ENCODE measurements at regions not wholly inside any gene's neighbourhood (a gene's known extent, or its start where the extent isn't known, plus 50 kb on each side); places are given as distances from the start of the nearest gene placed in this dataset.

DNA sequence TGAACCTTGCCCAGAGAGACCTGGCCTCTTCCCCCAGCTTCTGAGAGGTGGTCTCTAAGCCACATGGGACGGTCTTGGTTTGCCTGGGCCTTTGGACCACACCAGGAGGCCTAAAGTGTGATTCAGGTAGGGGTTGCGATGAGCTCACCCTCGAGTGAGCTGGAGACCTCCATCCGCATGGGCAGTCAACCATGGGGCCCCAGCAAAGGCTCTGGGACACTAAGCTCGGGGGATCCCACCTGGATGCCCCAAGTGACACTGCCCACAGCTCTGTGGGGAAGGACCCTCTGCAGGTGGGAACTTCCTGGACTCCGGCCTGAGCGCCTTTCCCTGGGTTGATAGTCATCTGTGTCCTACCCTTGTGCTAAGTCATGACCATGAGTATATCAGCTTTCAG lies 57.1 kb upstream of the FAM20C start:
- no peak overlapping the region for H3K9ac ChIP-seq (ENCODE audit: low read depth in 1 of 2, low read length in 2 of 2)
- no peak overlapping the region for H3K27ac ChIP-seq (ENCODE audit: low read depth in 2 of 2, low read length in 2 of 2)
- H3K36me3 ChIP-seq (ENCODE audit: control insufficient read depth in 2 of 2, insufficient read depth in 2 of 2, low read length in 2 of 2): no peaks in the 10 kb centered on the region
- H3K9me3 ChIP-seq (ENCODE audit: control insufficient read depth in 2 of 2, low read length in 2 of 2): no peaks in the 10 kb centered on the region
- no peak overlapping the region for H3K4me3 ChIP-seq (ENCODE audit: low read length in 2 of 2)
- peaks cover 0 to 10% of the 10 kb centered on the region in 2 donors for H3K4me1 ChIP-seq (ENCODE audit: control insufficient read depth in 2 of 2, insufficient read depth in 2 of 2, low read length in 2 of 2)
- peaks cover 2 to 5% of the 10 kb centered on the region in 2 donors for H3K27me3 ChIP-seq (ENCODE audit: control insufficient read depth in 2 of 2, insufficient read depth in 2 of 2, low read length in 2 of 2)

GRCh38 chr7:135731-136645 lies 56.4 kb upstream of the FAM20C start:
- no peak overlapping the region for H3K27ac ChIP-seq (ENCODE audit: low read depth in 2 of 2, low read length in 2 of 2)
- H3K36me3 ChIP-seq (ENCODE audit: control insufficient read depth in 2 of 2, insufficient read depth in 2 of 2, low read length in 2 of 2): no peaks in the 10 kb centered on the region
- peaks cover 0 to 5% of the 10 kb centered on the region in 2 donors for H3K27me3 ChIP-seq (ENCODE audit: control insufficient read depth in 2 of 2, insufficient read depth in 2 of 2, low read length in 2 of 2)
- H3K9ac ChIP-seq (ENCODE audit: low read depth in 1 of 2, low read length in 2 of 2): no peak overlapping the region
- no peak overlapping the region for H3K4me3 ChIP-seq (ENCODE audit: low read length in 2 of 2)
- H3K9me3 ChIP-seq (ENCODE audit: control insufficient read depth in 2 of 2, low read length in 2 of 2): no peaks in the 10 kb centered on the region
- peaks cover 0 to 10% of the 10 kb centered on the region in 2 donors for H3K4me1 ChIP-seq (ENCODE audit: control insufficient read depth in 2 of 2, insufficient read depth in 2 of 2, low read length in 2 of 2)

- H3K4me1 ChIP-seq (ENCODE audit: control insufficient read depth in 2 of 2, insufficient read depth in 2 of 2, low read length in 2 of 2): peaks cover 4 to 6% of the 10 kb centered on the region in 2 donors
- no peak overlapping the region for H3K27ac ChIP-seq (ENCODE audit: low read depth in 2 of 2, low read length in 2 of 2)
- H3K9me3 ChIP-seq (ENCODE audit: control insufficient read depth in 2 of 2, low read length in 2 of 2): no peaks in the 10 kb centered on the region
- H3K27me3 ChIP-seq (ENCODE audit: control insufficient read depth in 2 of 2, insufficient read depth in 2 of 2, low read length in 2 of 2): peaks cover 0 to 5% of the 10 kb centered on the region in 2 donors
- H3K9ac ChIP-seq (ENCODE audit: low read depth in 1 of 2, low read length in 2 of 2): no peak overlapping the region
- no peak overlapping the region for H3K4me3 ChIP-seq (ENCODE audit: low read length in 2 of 2)
- no peaks in the 10 kb centered on the region for H3K36me3 ChIP-seq (ENCODE audit: control insufficient read depth in 2 of 2, insufficient read depth in 2 of 2, low read length in 2 of 2)
Observed at GRCh38 chr7:137094-137891, 55.1 kb upstream of the FAM20C start.

- Histone ChIP-seq H3K27me3 (ENCODE audit: control insufficient read depth in 2 of 2, insufficient read depth in 2 of 2, low read length in 2 of 2) (peaks cover 0 to 5% of the 10 kb centered on the region in 2 donors), H3K36me3 (ENCODE audit: control insufficient read depth in 2 of 2, insufficient read depth in 2 of 2, low read length in 2 of 2) (no peaks in the 10 kb centered on the region), H3K4me3 (ENCODE audit: low read length in 2 of 2) (no peak overlapping the region), H3K9ac (ENCODE audit: low read depth in 1 of 2, low read length in 2 of 2) (no peak overlapping the region), H3K27ac (ENCODE audit: low read depth in 2 of 2, low read length in 2 of 2) (no peak overlapping the region), H3K9me3 (ENCODE audit: control insufficient read depth in 2 of 2, low read length in 2 of 2) (no peaks in the 10 kb centered on the region), H3K4me1 (ENCODE audit: control insufficient read depth in 2 of 2, insufficient read depth in 2 of 2, low read length in 2 of 2) (peaks cover 8 to 14% of the 10 kb centered on the region in 2 donors)
Observed at GRCh38 chr7:139131-139530, 53.2 kb upstream of the FAM20C start.

DNA sequence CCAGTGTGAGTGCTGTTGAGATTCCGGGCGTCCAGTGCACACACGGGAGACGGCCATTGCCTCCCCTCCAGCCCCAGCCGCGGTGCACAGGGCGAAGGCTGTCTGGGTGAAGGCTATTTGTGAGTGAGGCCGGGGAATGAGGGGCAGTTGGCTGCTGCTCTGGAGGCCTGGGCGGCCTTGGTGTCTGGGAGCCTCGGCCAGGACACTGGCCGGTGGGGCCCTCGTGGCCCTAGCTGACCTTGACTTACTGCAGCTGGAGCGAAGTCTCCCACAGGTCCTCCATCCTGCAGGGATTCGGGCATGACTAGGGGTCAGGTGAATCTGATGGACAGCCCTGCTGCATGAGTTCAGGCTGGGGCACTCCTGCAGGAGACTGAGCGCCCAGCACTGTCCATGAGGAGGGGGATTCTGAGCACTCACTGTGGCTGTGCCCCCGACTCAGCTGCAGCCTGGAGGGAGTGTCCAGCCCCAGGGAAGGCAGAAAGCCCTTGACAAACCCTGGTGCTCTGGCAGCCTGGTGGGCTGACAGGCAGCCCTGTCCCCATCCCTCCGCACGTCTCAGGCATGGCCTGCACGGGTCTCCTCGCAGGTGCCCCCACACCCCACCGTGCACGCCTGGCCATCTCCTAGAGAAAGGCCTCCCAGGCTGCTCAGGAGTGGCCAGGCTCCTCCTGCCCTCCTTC lies 52.7 kb upstream of the FAM20C start:
- H3K4me1 ChIP-seq (ENCODE audit: control insufficient read depth in 2 of 2, insufficient read depth in 2 of 2, low read length in 2 of 2): peaks cover 8 to 14% of the 10 kb centered on the region in 2 donors
- H3K9ac ChIP-seq (ENCODE audit: low read depth in 1 of 2, low read length in 2 of 2): no peak overlapping the region
- H3K36me3 ChIP-seq (ENCODE audit: control insufficient read depth in 2 of 2, insufficient read depth in 2 of 2, low read length in 2 of 2): no peaks in the 10 kb centered on the region
- H3K27ac ChIP-seq (ENCODE audit: low read depth in 2 of 2, low read length in 2 of 2): no peak overlapping the region
- H3K27me3 ChIP-seq (ENCODE audit: control insufficient read depth in 2 of 2, insufficient read depth in 2 of 2, low read length in 2 of 2): peaks cover 0 to 5% of the 10 kb centered on the region in 2 donors
- H3K9me3 ChIP-seq (ENCODE audit: control insufficient read depth in 2 of 2, low read length in 2 of 2): no peaks in the 10 kb centered on the region
- H3K4me3 ChIP-seq (ENCODE audit: low read length in 2 of 2): no peak overlapping the region

GRCh38 chr7:140996-141395 lies 51.4 kb upstream of the FAM20C start:
- peaks cover 0 to 3% of the 10 kb centered on the region in 2 donors for H3K27me3 ChIP-seq (ENCODE audit: control insufficient read depth in 2 of 2, insufficient read depth in 2 of 2, low read length in 2 of 2)

DNA sequence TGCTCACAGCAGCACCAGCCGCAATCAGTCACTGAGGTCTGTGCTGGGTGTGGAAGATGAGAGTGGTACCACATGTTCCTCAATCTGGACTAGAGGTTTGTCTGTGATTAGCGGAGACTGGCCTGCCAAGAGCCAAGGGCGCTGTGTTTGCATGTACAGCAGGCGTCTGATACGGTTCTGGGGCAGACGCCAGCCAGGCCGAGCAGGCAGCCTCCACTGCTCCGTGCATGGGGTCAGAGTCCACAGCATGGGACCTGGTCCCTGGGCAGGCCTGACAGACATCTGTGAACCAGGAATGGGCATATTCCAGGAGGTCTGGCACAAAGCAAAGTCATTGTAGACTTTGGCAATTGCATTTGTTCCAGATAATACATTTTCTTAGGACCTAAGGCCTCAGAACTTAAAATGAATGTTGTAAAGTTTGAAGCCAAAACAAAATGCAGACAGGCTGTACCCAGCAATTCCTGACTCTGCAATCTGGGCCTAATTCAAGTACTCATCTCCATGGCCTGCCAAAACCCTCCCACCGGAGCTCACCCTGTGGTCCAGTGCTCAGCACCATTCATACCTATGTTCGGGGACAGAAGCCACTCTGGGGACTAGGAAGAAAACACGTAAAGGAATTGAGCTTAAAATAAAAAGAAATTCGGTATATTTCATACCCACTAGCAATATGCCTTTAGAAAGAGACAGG lies 50.0 kb upstream of the FAM20C start:
- H3K4me1 ChIP-seq (ENCODE audit: control insufficient read depth in 2 of 2, insufficient read depth in 2 of 2, low read length in 2 of 2): peaks cover 8 to 14% of the 10 kb centered on the region in 2 donors
- H3K36me3 ChIP-seq (ENCODE audit: control insufficient read depth in 2 of 2, insufficient read depth in 2 of 2, low read length in 2 of 2): no peaks in the 10 kb centered on the region
- H3K27me3 ChIP-seq (ENCODE audit: control insufficient read depth in 2 of 2, insufficient read depth in 2 of 2, low read length in 2 of 2): no peaks in the 10 kb centered on the region
- peak overlapping the region; percentile 19 to 40 for H3K27ac ChIP-seq (ENCODE audit: low read depth in 2 of 2, low read length in 2 of 2)
- no peak overlapping the region for H3K9ac ChIP-seq (ENCODE audit: low read depth in 1 of 2, low read length in 2 of 2)
- no peak overlapping the region for H3K4me3 ChIP-seq (ENCODE audit: low read length in 2 of 2)
- no peaks in the 10 kb centered on the region for H3K9me3 ChIP-seq (ENCODE audit: control insufficient read depth in 2 of 2, low read length in 2 of 2)

More at GRCh38 chr7:140996-141395, 51.4 kb upstream of the FAM20C start:
- peaks cover 8 to 14% of the 10 kb centered on the region in 2 donors for H3K4me1 ChIP-seq (ENCODE audit: control insufficient read depth in 2 of 2, insufficient read depth in 2 of 2, low read length in 2 of 2)
- H3K9me3 ChIP-seq (ENCODE audit: control insufficient read depth in 2 of 2, low read length in 2 of 2): no peaks in the 10 kb centered on the region
- no peak overlapping the region for H3K9ac ChIP-seq (ENCODE audit: low read depth in 1 of 2, low read length in 2 of 2)
- H3K4me3 ChIP-seq (ENCODE audit: low read length in 2 of 2): no peak overlapping the region
- H3K27ac ChIP-seq (ENCODE audit: low read depth in 2 of 2, low read length in 2 of 2): no peak overlapping the region
- no peaks in the 10 kb centered on the region for H3K36me3 ChIP-seq (ENCODE audit: control insufficient read depth in 2 of 2, insufficient read depth in 2 of 2, low read length in 2 of 2)
